Thyroid gland (tissue), 4 donors: ENCODE measurements at regions not wholly inside any gene's neighbourhood (a gene's known extent, or its start where the extent isn't known, plus 50 kb on each side); places are given as distances from the start of the nearest gene placed in this dataset.

ENCODE experiments used
- CTCF ChIP-seq, 6 experiments: fragments of 200-600 bp in 3 of 6; fragments of 450-650 bp in 3 of 6; sonication (generic) in 3 of 6; IDR thresholded peaks; one replicate each; pipeline ENCODE4 v1.5.1; 2016 to 2019; ENCODE audit warnings: antibody characterized with exemption in 6 of 6, mild to moderate bottlenecking in 2 of 6, inconsistent platforms in 1 of 6, moderate library complexity in 1 of 6
- POLR2A ChIP-seq, 2 donors: fragments of 450-650 bp; IDR thresholded peaks; one replicate each; pipeline ENCODE4 v1.6.1; 2017; ENCODE audit warnings: antibody characterized with exemption in 2 of 2, mild to moderate bottlenecking in 2 of 2, moderate library complexity in 1 of 2

- TF ChIP-seq CTCF (IDR thresholded peaks at IDR 0.05) = no peak
- TF ChIP-seq POLR2A (IDR thresholded peaks at IDR 0.05) = no peak
Observed at GRCh38 chr2:241967467-241968144, 98.1 kb downstream of the RTP5 start.
